CD4-positive, alpha-beta T cell (primary cell): ENCODE measurements at regions not wholly inside any gene's neighbourhood (a gene's known extent, or its start where the extent isn't known, plus 50 kb on each side); places are given as distances from the start of the nearest gene placed in this dataset.
"Not testable (repeated sequence)": the region's sequence is repeated elsewhere in the genome, so short reads cannot be mapped to it uniquely, and the experiment has no call there.

Source experiments
- ATAC-seq: fragments of 200-7000 bp; cut with Tn5 transposase; one replicate; pipeline ENCODE4 v1.10.0; 2022; ENCODE audit warnings: mild to moderate bottlenecking; ENCODE audit not compliant: poor library complexity
- CTCF ChIA-PET: fragments of 350-600 bp; sonication (Branson Sonifier 250); formaldehyde crosslinking; loops from one replicate; lab custom pipeline; 2021; ENCODE audit warnings: antibody characterized with exemption, inconsistent platforms; lab: Charles Lee
- POLR2A ChIA-PET: fragments of 350-600 bp; sonication (Branson Sonifier 250); formaldehyde crosslinking; loops from one replicate; lab custom pipeline; 2021; ENCODE audit warnings: antibody characterized with exemption, inconsistent platforms; lab: Charles Lee
- DNase-seq, 14 experiments: peaks; one replicate each; pipeline ENCODE4 v3.0.0-alpha.2; 2013 to 2020; ENCODE audit warnings: mixed read lengths in 2 of 14
- H3K27ac ChIP-seq, 2 donors: one replicate each; pipeline versions ENCODE4 v1.5.1 to v1.7.0; 2013; ENCODE audit warnings: low read length in 2 of 2, low read depth in 1 of 2, mild to moderate bottlenecking in 1 of 2
- H3K27me3 ChIP-seq, 2 experiments: 1 replicate in 1 of 2; 2 replicates in 1 of 2; pipeline versions ENCODE4 v1.6.1 to v1.7.0; 2013; ENCODE audit warnings: low read length in 2 of 2, control low read depth in 1 of 2, mild to moderate bottlenecking in 1 of 2, moderate library complexity in 1 of 2; ENCODE audit not compliant: insufficient read depth in 2 of 2, control insufficient read depth in 1 of 2
- H3K36me3 ChIP-seq: one replicate; pipeline ENCODE4 v1.6.1; 2013; ENCODE audit warnings: low read length, control low read depth; ENCODE audit not compliant: insufficient read depth
- H3K4me1 ChIP-seq: one replicate; pipeline ENCODE4 v1.6.1; 2013; ENCODE audit warnings: low read length, control low read depth; ENCODE audit not compliant: insufficient read depth
- H3K4me3 ChIP-seq: one replicate; pipeline ENCODE4 v1.5.1; 2013; ENCODE audit warnings: mild to moderate bottlenecking, low read length, moderate library complexity
- H3K9me3 ChIP-seq, 2 experiments: 1 replicate in 1 of 2; 2 replicates in 1 of 2; pipeline versions ENCODE4 v1.6.1 to v1.7.0; 2013; ENCODE audit warnings: low read length in 2 of 2, mild to moderate bottlenecking in 2 of 2, control low read depth in 1 of 2, moderate library complexity in 1 of 2; ENCODE audit not compliant: control insufficient read depth in 1 of 2, insufficient read depth in 1 of 2
- H3K27ac Mint-ChIP-seq: one replicate; pipeline ENCODE4 v1.8.0; 2020; ENCODE audit warnings: mixed read lengths
- H3K27me3 Mint-ChIP-seq: one replicate; pipeline ENCODE4 v1.8.0; 2021; ENCODE audit warnings: mixed read lengths
- H3K36me3 Mint-ChIP-seq: one replicate; pipeline ENCODE4 v1.8.0; 2021; ENCODE audit warnings: low read depth, mixed read lengths
- H3K4me1 Mint-ChIP-seq: one replicate; pipeline ENCODE4 v1.8.0; 2021; ENCODE audit warnings: low read depth, mixed read lengths
- H3K4me3 Mint-ChIP-seq: one replicate; pipeline ENCODE4 v1.8.0; 2020; ENCODE audit warnings: mild to moderate bottlenecking, mixed read lengths
- H3K9me3 Mint-ChIP-seq: one replicate; pipeline ENCODE4 v1.8.0; 2020; ENCODE audit warnings: mixed read lengths
- intact Hi-C, 2 experiments: fragments of 100-400 bp; cut with DNase I in 1 of 2; cut with micrococcal nuclease in 1 of 2; formaldehyde crosslinking; loops; one replicate each; pipeline versions ENCODE4 v1.15.1 to v1.9.0; 2023 to 2025; cut with DNase I, micrococcal nuclease

DNA sequence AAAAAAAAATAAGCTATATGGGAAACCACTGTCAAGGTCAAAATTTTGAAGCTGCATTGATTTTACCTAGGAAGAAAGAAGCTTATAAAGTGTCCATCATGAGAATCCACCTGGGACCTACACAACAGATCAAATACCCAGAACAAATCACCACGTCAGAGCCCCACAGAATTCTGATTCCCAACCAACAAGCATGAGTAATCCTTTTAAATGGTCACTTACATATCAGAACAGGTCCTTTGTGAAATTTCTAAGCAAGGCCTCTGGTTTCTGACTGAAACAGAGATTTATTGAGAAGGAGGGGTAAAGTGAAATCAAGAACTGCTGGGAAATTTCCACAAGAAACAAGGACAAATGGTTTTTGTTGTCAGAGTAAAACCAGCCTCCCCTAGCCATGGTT lies 93.2 kb downstream of the FOXD4L6 start:
- H3K27me3 Mint-ChIP-seq, CTCF ChIA-PET, H3K27ac ChIP-seq, POLR2A ChIA-PET, H3K4me3 Mint-ChIP-seq, ATAC-seq, H3K9me3 Mint-ChIP-seq, H3K4me1 Mint-ChIP-seq, H3K36me3 ChIP-seq, H3K27me3 ChIP-seq, H3K9me3 ChIP-seq, DNase-seq, H3K4me1 ChIP-seq, H3K27ac Mint-ChIP-seq, H3K4me3 ChIP-seq, intact Hi-C loops: not testable (repeated sequence)
- H3K36me3 Mint-ChIP-seq, result peaks cover 15% of the 10 kb centered on the region

DNA sequence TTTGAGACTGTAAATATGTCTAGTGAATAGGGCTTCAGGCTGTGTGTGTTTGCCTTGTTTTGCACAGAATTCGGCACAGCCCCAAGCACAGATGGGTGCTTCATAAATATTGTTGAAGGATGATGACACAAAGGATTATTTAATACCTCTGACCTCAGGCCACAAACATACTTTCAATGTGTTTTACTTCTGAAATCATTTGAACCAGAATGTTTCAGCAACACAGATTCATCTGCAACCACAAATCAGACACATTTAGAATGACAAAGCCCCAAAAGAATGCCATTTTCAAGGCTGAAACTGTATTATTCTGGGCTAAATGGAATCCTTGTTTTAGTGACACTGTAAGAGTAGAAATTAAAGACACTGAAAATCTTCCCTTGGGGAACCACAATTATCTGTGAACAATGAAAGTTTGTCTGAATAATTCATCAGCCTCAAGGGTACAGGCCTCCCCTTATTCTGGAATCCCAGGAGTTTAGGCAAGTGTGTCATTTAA lies 93.7 kb downstream of the FOXD4L6 start:
- H3K36me3 ChIP-seq, POLR2A ChIA-PET, H3K4me3 ChIP-seq, intact Hi-C loops, H3K4me3 Mint-ChIP-seq, H3K4me1 ChIP-seq, H3K27ac ChIP-seq, CTCF ChIA-PET, H3K27ac Mint-ChIP-seq, H3K9me3 Mint-ChIP-seq, H3K4me1 Mint-ChIP-seq, ATAC-seq, DNase-seq, H3K9me3 ChIP-seq, H3K27me3 Mint-ChIP-seq, H3K27me3 ChIP-seq: not testable (repeated sequence)
- H3K36me3 Mint-ChIP-seq, result peaks cover 14% of the 10 kb centered on the region

DNA sequence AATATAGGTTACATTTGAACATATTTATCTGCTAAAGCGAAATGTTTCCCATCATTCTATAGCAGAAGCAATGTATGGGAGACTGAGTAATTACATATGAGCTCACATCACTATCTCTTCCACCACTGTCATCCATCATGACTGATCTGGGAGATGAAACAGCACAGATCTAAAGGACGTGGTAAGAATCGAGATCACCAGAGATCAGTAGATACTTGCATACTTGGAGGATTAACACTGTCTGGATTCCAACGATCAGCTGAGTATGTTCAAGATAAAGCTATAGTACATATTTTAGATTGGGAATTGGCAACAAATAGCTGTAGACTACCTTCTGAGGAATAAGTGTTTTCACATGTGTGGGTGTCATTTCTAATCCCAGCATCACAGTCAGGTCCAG lies 94.6 kb downstream of the FOXD4L6 start:
- ATAC-seq, H3K4me1 ChIP-seq, H3K4me3 ChIP-seq, H3K27ac ChIP-seq, CTCF ChIA-PET, H3K4me1 Mint-ChIP-seq, intact Hi-C loops, H3K27me3 ChIP-seq, H3K4me3 Mint-ChIP-seq, H3K36me3 ChIP-seq, H3K27me3 Mint-ChIP-seq, H3K27ac Mint-ChIP-seq, POLR2A ChIA-PET, DNase-seq, H3K9me3 Mint-ChIP-seq, H3K9me3 ChIP-seq: not testable (repeated sequence)
- peaks cover 14% of the 10 kb centered on the region for H3K36me3 Mint-ChIP-seq

- intact Hi-C loops, H3K27me3 Mint-ChIP-seq, ATAC-seq: not testable (repeated sequence)
Measured at GRCh38 chr9:41033360-41033759, 95.1 kb downstream of the FOXD4L6 start.

DNA sequence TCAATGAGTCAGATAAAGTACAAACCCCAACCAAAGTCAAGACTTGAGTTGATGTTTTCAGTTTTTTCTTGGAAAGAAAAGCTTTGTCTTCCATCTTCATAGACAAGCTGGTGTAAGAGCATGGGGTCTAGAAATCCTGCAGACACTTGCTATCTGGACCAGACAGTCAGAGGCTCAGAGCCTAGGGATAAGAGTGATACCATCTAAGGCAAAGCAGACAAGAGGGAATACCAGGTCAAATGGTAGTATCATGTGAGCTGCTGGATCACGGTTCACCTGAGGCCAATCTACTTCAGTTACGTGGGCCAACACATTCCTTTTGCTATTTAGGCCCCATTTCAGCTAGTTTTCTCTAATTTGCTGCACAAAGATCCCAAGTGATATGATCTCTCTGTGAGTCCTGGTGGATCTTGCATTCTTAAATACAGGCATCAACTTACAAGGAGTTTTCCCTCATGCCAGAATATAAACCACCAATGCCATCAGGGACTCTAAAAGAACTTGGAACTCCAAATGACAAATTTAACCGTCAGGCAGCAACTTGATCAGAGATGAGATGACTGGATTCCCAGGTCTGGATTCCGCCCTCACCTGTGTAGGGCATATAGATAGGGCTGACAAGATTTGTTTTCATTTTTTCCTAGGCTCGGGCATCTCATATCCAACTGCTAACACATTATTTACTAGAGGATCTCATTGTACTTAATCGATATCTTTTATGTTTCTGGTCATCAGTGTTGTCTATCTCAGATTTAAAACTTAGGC lies 101.4 kb downstream of the FOXD4L6 start:
- H3K4me3 Mint-ChIP-seq, intact Hi-C loops, CTCF ChIA-PET, H3K27ac Mint-ChIP-seq, ATAC-seq, H3K27ac ChIP-seq, H3K9me3 Mint-ChIP-seq, DNase-seq, H3K27me3 Mint-ChIP-seq, H3K9me3 ChIP-seq, H3K36me3 ChIP-seq, H3K36me3 Mint-ChIP-seq, H3K4me1 Mint-ChIP-seq, H3K4me3 ChIP-seq, H3K27me3 ChIP-seq, H3K4me1 ChIP-seq, POLR2A ChIA-PET: not testable (repeated sequence)

More at GRCh38 chr9:41033360-41033759, 95.1 kb downstream of the FOXD4L6 start:
- CTCF ChIA-PET, H3K27ac ChIP-seq, POLR2A ChIA-PET, H3K27me3 ChIP-seq, DNase-seq, H3K4me3 Mint-ChIP-seq, H3K4me3 ChIP-seq, H3K4me1 ChIP-seq, H3K9me3 ChIP-seq, H3K27ac Mint-ChIP-seq, H3K36me3 ChIP-seq, H3K4me1 Mint-ChIP-seq, H3K9me3 Mint-ChIP-seq: not testable (repeated sequence)
- peaks cover 14% of the 10 kb centered on the region for H3K36me3 Mint-ChIP-seq

GRCh38 chr9:41022365-41022764 lies 106.1 kb downstream of the FOXD4L6 start:
- CTCF ChIA-PET, POLR2A ChIA-PET, intact Hi-C loops, H3K4me3 ChIP-seq, H3K27me3 Mint-ChIP-seq, H3K4me1 Mint-ChIP-seq, H3K36me3 ChIP-seq, H3K27ac ChIP-seq, H3K27me3 ChIP-seq, H3K9me3 Mint-ChIP-seq, ATAC-seq, H3K9me3 ChIP-seq, H3K4me1 ChIP-seq, DNase-seq, H3K4me3 Mint-ChIP-seq, H3K27ac Mint-ChIP-seq: not testable (repeated sequence)
- H3K36me3 Mint-ChIP-seq, result peaks cover 27% of the 10 kb centered on the region

DNA sequence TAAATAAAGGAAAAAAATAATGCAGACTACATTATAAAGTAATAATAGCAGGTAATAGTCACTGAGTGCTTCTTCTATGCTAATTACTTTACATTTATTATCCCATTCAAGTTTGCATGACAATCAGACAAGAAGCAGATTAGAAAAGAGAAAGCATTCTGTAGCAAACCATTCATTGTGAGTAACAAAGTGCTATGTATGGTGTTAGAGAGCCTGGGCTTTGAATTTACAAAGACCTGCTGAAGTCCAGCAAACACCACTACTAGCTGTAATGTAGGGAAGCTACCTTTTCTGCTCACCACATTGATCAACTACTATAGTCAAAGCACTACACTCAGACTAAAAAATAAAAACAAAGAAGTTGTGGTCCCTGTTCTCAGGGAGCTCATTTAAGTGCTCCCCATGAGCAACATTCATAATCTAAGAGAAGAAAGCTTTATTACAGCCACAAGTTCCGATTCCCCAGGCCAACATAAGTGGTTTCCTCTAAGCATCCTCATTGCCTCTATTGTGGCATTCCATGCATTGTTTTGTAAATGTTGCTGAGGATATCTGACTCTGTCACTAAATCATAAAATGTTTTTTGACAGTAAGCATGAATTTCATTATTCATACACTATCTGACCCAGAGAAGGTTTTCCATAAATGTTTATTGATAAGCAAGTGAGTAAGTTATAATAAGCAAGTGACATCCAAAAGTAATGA lies 108.5 kb downstream of the FOXD4L6 start:
- not testable (repeated sequence) for H3K4me3 Mint-ChIP-seq, H3K27ac Mint-ChIP-seq

More for the DNA sequence above, 108.5 kb downstream of the FOXD4L6 start:
- intact Hi-C loops, CTCF ChIA-PET, POLR2A ChIA-PET, H3K4me3 ChIP-seq, H3K27me3 ChIP-seq, H3K4me1 ChIP-seq, H3K36me3 ChIP-seq, ATAC-seq, H3K27ac ChIP-seq, H3K4me1 Mint-ChIP-seq, H3K27me3 Mint-ChIP-seq, DNase-seq, H3K9me3 ChIP-seq, H3K9me3 Mint-ChIP-seq: not testable (repeated sequence)
- peaks cover 38% of the 10 kb centered on the region for H3K36me3 Mint-ChIP-seq
